SH-SY5Y (cell line): ENCODE measurements at regions not wholly inside any gene's neighbourhood (a gene's known extent, or its start where the extent isn't known, plus 50 kb on each side); places are given as distances from the start of the nearest gene placed in this dataset.

ENCODE experiments used
- GATA2 ChIP-seq: IDR thresholded peaks from 2 replicates; pipeline ENCODE4 v1.6.1; 2011; ENCODE audit warnings: mild to moderate bottlenecking, low read depth, low read length
- GATA3 ChIP-seq: IDR thresholded peaks from 2 replicates; pipeline ENCODE4 v1.6.1; 2011; ENCODE audit warnings: low read depth, mild to moderate bottlenecking, low read length, moderate library complexity

DNA sequence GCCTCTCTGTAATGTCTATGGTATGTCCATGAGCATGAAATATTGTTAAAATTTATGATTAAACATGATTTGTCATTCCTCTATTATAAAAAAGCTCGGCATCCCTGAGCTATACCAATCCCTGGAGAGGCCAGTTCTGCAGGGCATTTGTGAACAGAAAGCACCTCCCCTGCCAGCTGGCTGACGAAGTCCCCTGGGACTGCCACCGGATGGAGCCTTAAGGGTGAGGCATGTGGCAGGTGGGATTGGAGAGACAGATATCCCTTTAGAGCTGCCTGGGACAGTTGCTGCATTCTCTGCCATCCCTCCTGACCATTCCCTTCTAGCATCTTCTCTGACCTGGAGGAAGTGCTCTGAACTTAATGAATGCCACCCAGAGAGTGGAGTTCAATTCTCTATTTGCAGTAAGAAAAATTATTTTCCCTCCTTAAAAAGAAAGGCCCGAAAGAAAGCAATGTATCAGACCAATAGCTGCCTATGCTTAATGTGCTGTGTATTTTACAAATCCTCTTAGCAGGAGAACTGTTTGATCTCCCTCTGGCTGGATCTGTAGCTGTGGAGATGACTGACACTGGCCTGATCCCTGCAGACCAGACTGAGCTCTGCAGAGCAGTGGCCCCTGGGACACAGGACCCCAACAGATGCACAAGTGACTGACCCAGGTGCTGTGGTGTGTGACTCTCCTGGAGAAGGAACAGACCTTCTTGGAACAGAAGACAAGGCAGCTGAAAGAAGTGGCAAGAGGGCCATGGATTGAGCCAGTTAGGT lies 219.0 kb upstream of the NAV2 start:
- TF ChIP-seq GATA2 (no peak), GATA3 (no peak)
